Glutamatergic neuron (in vitro differentiated cells): ENCODE measurements at regions not wholly inside any gene's neighbourhood (a gene's known extent, or its start where the extent isn't known, plus 50 kb on each side); places are given as distances from the start of the nearest gene placed in this dataset.
"Not testable (repeated sequence)": the region's sequence is repeated elsewhere in the genome, so short reads cannot be mapped to it uniquely, and the experiment has no call there.

Source experiments
- DNase-seq: peaks from one replicate; pipeline ENCODE4 v3.0.0; 2022
- H3K27ac Mint-ChIP-seq: one replicate; pipeline ENCODE4 v1.8.0; 2020; ENCODE audit warnings: mild to moderate bottlenecking, mixed read lengths, inconsistent platforms; ENCODE audit not compliant: unreplicated experiment
- H3K27me3 Mint-ChIP-seq: one replicate; pipeline ENCODE4 v1.8.0; 2020; ENCODE audit warnings: mild to moderate bottlenecking, moderate library complexity, mixed read lengths, inconsistent platforms; ENCODE audit not compliant: unreplicated experiment
- H3K36me3 Mint-ChIP-seq: one replicate; pipeline ENCODE4 v1.8.0; 2020; ENCODE audit warnings: mild to moderate bottlenecking, mixed read lengths, inconsistent platforms; ENCODE audit not compliant: unreplicated experiment
- H3K4me1 Mint-ChIP-seq: one replicate; pipeline ENCODE4 v1.8.0; 2020; ENCODE audit warnings: mild to moderate bottlenecking, low read depth, mixed read lengths, inconsistent platforms; ENCODE audit not compliant: unreplicated experiment
- H3K4me3 Mint-ChIP-seq: one replicate; pipeline ENCODE4 v1.8.0; 2020; ENCODE audit warnings: mild to moderate bottlenecking, mixed read lengths, inconsistent platforms; ENCODE audit not compliant: unreplicated experiment
- H3K9me3 Mint-ChIP-seq: one replicate; pipeline ENCODE4 v1.8.0; 2020; ENCODE audit warnings: mild to moderate bottlenecking, moderate library complexity, mixed read lengths, inconsistent platforms; ENCODE audit not compliant: unreplicated experiment
- TF ChIP-seq, protein P1 (sequence below): fragments of 200-600 bp; sonication (generic); IDR thresholded peaks from one replicate; pipeline ENCODE4 v1.5.0; 2021; ENCODE audit not compliant: partially characterized antibody, unreplicated experiment

- DNase-seq = no peak
- no peaks in the 10 kb centered on the region for H3K27me3 Mint-ChIP-seq
- no peaks in the 10 kb centered on the region for H3K36me3 Mint-ChIP-seq
- H3K4me1 Mint-ChIP-seq = no peaks in the 10 kb centered on the region
- no peaks in the 10 kb centered on the region for H3K9me3 Mint-ChIP-seq
- TF ChIP-seq, protein P1, sequence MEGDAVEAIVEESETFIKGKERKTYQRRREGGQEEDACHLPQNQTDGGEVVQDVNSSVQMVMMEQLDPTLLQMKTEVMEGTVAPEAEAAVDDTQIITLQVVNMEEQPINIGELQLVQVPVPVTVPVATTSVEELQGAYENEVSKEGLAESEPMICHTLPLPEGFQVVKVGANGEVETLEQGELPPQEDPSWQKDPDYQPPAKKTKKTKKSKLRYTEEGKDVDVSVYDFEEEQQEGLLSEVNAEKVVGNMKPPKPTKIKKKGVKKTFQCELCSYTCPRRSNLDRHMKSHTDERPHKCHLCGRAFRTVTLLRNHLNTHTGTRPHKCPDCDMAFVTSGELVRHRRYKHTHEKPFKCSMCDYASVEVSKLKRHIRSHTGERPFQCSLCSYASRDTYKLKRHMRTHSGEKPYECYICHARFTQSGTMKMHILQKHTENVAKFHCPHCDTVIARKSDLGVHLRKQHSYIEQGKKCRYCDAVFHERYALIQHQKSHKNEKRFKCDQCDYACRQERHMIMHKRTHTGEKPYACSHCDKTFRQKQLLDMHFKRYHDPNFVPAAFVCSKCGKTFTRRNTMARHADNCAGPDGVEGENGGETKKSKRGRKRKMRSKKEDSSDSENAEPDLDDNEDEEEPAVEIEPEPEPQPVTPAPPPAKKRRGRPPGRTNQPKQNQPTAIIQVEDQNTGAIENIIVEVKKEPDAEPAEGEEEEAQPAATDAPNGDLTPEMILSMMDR = no peak
- no peak overlapping the region for H3K4me3 Mint-ChIP-seq
- no peak overlapping the region for H3K27ac Mint-ChIP-seq
These were observed 321.5 kb upstream of the MAN1A1 start for GRCh38 chr6:119671105-119671504.

DNA sequence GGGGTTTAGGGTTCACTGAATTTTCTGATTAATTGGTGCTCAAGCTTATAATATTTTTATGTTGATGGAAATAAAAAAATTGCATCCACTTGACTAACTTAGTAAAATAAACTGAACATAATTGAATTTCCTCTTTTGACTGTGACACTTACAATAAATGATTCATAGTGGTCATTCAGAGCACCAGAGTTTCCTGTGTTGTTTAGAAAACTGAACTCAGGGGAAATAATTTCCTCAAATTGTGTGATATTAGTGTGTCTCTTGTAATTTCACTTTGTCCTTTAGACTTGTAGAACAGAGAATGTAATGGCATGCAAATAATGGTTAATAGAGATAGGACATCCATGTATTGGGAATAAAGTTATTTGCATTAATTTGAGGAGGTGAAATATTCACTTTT, 319.7 kb upstream of the MAN1A1 start:
- DNase-seq = no peak
- Mint-ChIP-seq H3K9me3 (no peaks in the 10 kb centered on the region), H3K36me3 (no peaks in the 10 kb centered on the region), H3K4me3 (no peak overlapping the region), H3K4me1 (no peaks in the 10 kb centered on the region), H3K27me3 (no peaks in the 10 kb centered on the region), H3K27ac (no peak overlapping the region)
- TF ChIP-seq, protein P1 = no peak

- not testable (repeated sequence) for H3K36me3 Mint-ChIP-seq, H3K4me1 Mint-ChIP-seq, H3K4me3 Mint-ChIP-seq, H3K27me3 Mint-ChIP-seq, H3K9me3 Mint-ChIP-seq, DNase-seq, H3K27ac Mint-ChIP-seq
These were observed 315.9 kb upstream of the MAN1A1 start for GRCh38 chr6:119665432-119665831.

DNA sequence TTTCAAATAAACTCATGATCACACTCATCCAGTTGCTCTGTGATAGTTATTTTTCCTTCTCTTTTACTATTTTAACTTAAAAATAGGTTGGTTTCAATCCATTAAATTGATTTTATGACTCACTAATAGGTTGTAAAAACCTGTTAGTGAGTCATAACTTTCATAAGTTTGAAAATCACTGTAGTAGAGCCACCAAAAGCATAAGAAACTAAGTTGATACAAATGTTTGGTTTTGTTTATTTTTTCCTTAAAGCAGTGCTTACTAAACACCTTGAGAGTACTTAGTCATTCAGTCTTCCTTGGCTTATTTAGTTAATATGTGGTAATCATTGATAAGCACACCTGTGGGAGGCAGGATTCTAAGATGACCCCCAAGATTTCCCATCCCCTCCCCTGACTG, 312.1 kb upstream of the MAN1A1 start:
- TF ChIP-seq, protein P1 = no peak
- H3K9me3 Mint-ChIP-seq = no peaks in the 10 kb centered on the region
- no peaks in the 10 kb centered on the region for H3K4me1 Mint-ChIP-seq
- no peak for DNase-seq
- no peak overlapping the region for H3K27ac Mint-ChIP-seq
- H3K36me3 Mint-ChIP-seq = no peaks in the 10 kb centered on the region
- no peak overlapping the region for H3K4me3 Mint-ChIP-seq
- H3K27me3 Mint-ChIP-seq = no peaks in the 10 kb centered on the region

DNA sequence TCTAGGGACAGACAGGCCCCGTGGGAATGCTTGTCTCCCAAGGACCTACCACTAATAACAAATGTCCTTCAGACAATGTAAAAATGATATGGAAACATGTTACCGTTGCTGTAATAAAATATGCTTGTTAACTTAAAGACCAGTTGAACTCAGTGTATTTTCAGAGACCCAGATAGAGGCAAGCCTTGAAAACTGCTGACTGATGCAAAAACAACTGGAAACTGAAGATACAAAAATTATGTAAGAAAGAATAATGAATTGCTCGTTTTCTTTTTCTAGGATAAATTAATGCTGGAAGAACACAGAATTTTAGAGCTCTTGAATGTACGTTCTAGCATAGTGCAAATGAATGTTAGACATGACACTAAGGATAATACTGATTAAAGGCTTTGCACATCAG, 311.5 kb upstream of the MAN1A1 start:
- no peaks in the 10 kb centered on the region for H3K36me3 Mint-ChIP-seq
- no peak overlapping the region for H3K27ac Mint-ChIP-seq
- H3K9me3 Mint-ChIP-seq = no peaks in the 10 kb centered on the region
- TF ChIP-seq, protein P1 = no peak
- H3K4me1 Mint-ChIP-seq = no peaks in the 10 kb centered on the region
- H3K27me3 Mint-ChIP-seq = no peaks in the 10 kb centered on the region
- no peak overlapping the region for H3K4me3 Mint-ChIP-seq
- DNase-seq = no peak

GRCh38 chr6:119658917-119659316, 309.4 kb upstream of the MAN1A1 start:
- Mint-ChIP-seq H3K27me3 (no peaks in the 10 kb centered on the region), H3K36me3 (no peaks in the 10 kb centered on the region), H3K4me3 (no peak overlapping the region), H3K9me3 (no peaks in the 10 kb centered on the region), H3K27ac (no peak overlapping the region), H3K4me1 (no peaks in the 10 kb centered on the region)
- TF ChIP-seq, protein P1 = no peak
- no peak for DNase-seq
